ENCODE measurements at regions not wholly inside any gene's neighbourhood (a gene's known extent, or its start where the extent isn't known, plus 50 kb on each side); places are given as distances from the start of the nearest gene placed in this dataset.

- TF ChIP-seq CTCF (IDR thresholded peaks at IDR 0.05) (no peak), EZH2 (IDR thresholded peaks at IDR 0.05) (no peak)
Observed at GRCh38 chr1:82724246-82724645, 923.5 kb downstream of the ADGRL2 start.
